Suprapubic skin (tissue), 4 donors: ENCODE measurements at regions not wholly inside any gene's neighbourhood (a gene's known extent, or its start where the extent isn't known, plus 50 kb on each side); places are given as distances from the start of the nearest gene placed in this dataset.
"Not testable (repeated sequence)": the region's sequence is repeated elsewhere in the genome, so short reads cannot be mapped to it uniquely, and the experiment has no call there.

Experiments used
- DNase-seq, 2 donors: peaks; one replicate each; pipeline ENCODE4 v3.0.0-alpha.2; 2019; ENCODE audit warnings: low spot score in 2 of 2
- H3K27ac ChIP-seq: fragments of 200-600 bp; sonication (generic); one replicate; pipeline ENCODE4 v1.5.1; 2019
- H3K27me3 ChIP-seq: fragments of 200-600 bp; sonication (generic); one replicate; pipeline ENCODE4 v1.5.1; 2019
- H3K36me3 ChIP-seq: fragments of 200-600 bp; sonication (generic); one replicate; pipeline ENCODE4 v1.5.1; 2019
- H3K4me1 ChIP-seq: fragments of 200-600 bp; sonication (generic); one replicate; pipeline ENCODE4 v1.5.1; 2019
- H3K4me3 ChIP-seq: fragments of 200-600 bp; sonication (generic); one replicate; pipeline ENCODE4 v1.5.1; 2019; ENCODE audit warnings: mild to moderate bottlenecking
- H3K9me3 ChIP-seq: fragments of 200-600 bp; sonication (generic); one replicate; pipeline ENCODE4 v1.5.1; 2019
- CTCF ChIP-seq, 2 donors: fragments of 200-600 bp in 1 of 2; fragments of 450-650 bp in 1 of 2; sonication (generic) in 1 of 2; IDR thresholded peaks; one replicate each; pipeline ENCODE4 v1.5.1; 2016 to 2019; ENCODE audit warnings: antibody characterized with exemption in 2 of 2, mild to moderate bottlenecking in 1 of 2, moderate library complexity in 1 of 2
- EP300 ChIP-seq: sonication (generic); formaldehyde crosslinking; IDR thresholded peaks from one replicate; pipeline ENCODE4 v1.6.1; 2017; ENCODE audit warnings: antibody characterized with exemption
- POLR2A ChIP-seq, 2 donors: fragments of 450-650 bp; IDR thresholded peaks; one replicate each; pipeline ENCODE4 v1.6.1; 2017; ENCODE audit warnings: antibody characterized with exemption in 2 of 2, mild to moderate bottlenecking in 2 of 2, moderate library complexity in 2 of 2
- POLR2AphosphoS5 ChIP-seq, 3 donors: sonication (generic); formaldehyde crosslinking; IDR thresholded peaks; one replicate each; pipeline ENCODE4 v1.6.1; 2017; ENCODE audit warnings: antibody characterized with exemption in 3 of 3
- WGBS: methylation state at CpG from one replicate; pipeline ENCODE4 v1.1.5; 2018; 5-methylcytosine and 5-hydroxymethylcytosine counted together

GRCh38 chr4:160717848-160718247, 1446.0 kb downstream of the FSTL5 start:
- H3K4me1 ChIP-seq = no peaks in the 10 kb centered on the region
- TF ChIP-seq POLR2AphosphoS5 (IDR thresholded peaks at IDR 0.05) (no peak), POLR2A (IDR thresholded peaks at IDR 0.05) (no peak), CTCF (IDR thresholded peaks at IDR 0.05) (no peak), EP300 (no peak)
- no peaks in the 10 kb centered on the region for H3K27me3 ChIP-seq
- no peaks in the 10 kb centered on the region for H3K36me3 ChIP-seq
- H3K9me3 ChIP-seq = no peaks in the 10 kb centered on the region
- H3K27ac ChIP-seq = no peak overlapping the region
- H3K4me3 ChIP-seq = no peak overlapping the region
- WGBS = 43% methylated on average over 2 of the region's 2 CpGs
- DNase-seq = no peak

GRCh38 chr4:160724063-160724462, 1439.7 kb downstream of the FSTL5 start:
- no peaks in the 10 kb centered on the region for H3K4me1 ChIP-seq

GRCh38 chr4:160745126-160745525, 1418.7 kb downstream of the FSTL5 start:
- Histone ChIP-seq H3K27ac (no peak overlapping the region), H3K4me1 (no peaks in the 10 kb centered on the region), H3K27me3 (no peaks in the 10 kb centered on the region), H3K4me3 (no peak overlapping the region), H3K9me3 (peaks cover 3% of the 10 kb centered on the region), H3K36me3 (no peaks in the 10 kb centered on the region)
- WGBS = 94% methylated on average over 1 of the region's 1 CpG
- no peak for DNase-seq
- TF ChIP-seq POLR2AphosphoS5 (IDR thresholded peaks at IDR 0.05) (no peak), POLR2A (IDR thresholded peaks at IDR 0.05) (no peak), EP300 (no peak), CTCF (IDR thresholded peaks at IDR 0.05) (no peak)

More at GRCh38 chr4:160724063-160724462, 1439.7 kb downstream of the FSTL5 start:
- Histone ChIP-seq H3K27me3 (no peaks in the 10 kb centered on the region), H3K36me3 (no peaks in the 10 kb centered on the region), H3K4me3 (no peak overlapping the region), H3K9me3 (no peaks in the 10 kb centered on the region), H3K27ac (no peak overlapping the region)
- DNase-seq = no peak
- TF ChIP-seq POLR2A (IDR thresholded peaks at IDR 0.05) = no peak
- TF ChIP-seq POLR2AphosphoS5 (IDR thresholded peaks at IDR 0.05) = no peak
- TF ChIP-seq EP300 = no peak
- no peak for TF ChIP-seq CTCF (IDR thresholded peaks at IDR 0.05)

- DNase-seq, H3K27ac ChIP-seq, H3K4me3 ChIP-seq, H3K9me3 ChIP-seq, H3K36me3 ChIP-seq, H3K4me1 ChIP-seq, H3K27me3 ChIP-seq: not testable (repeated sequence)
- no CpG with 5 or more reads among the region's 8 CpGs for WGBS
These were observed 1417.2 kb downstream of the FSTL5 start for GRCh38 chr4:160746585-160746984.

- TF ChIP-seq CTCF (IDR thresholded peaks at IDR 0.05) (no peak), POLR2AphosphoS5 (IDR thresholded peaks at IDR 0.05) (no peak), POLR2A (IDR thresholded peaks at IDR 0.05) (no peak), EP300 (no peak)
- H3K36me3 ChIP-seq = no peaks in the 10 kb centered on the region
- 89% methylated on average over 2 of the region's 2 CpGs for WGBS
- no peak overlapping the region for H3K27ac ChIP-seq
- no peaks in the 10 kb centered on the region for H3K4me1 ChIP-seq
- H3K4me3 ChIP-seq = no peak overlapping the region
- H3K9me3 ChIP-seq = no peaks in the 10 kb centered on the region
- no peaks in the 10 kb centered on the region for H3K27me3 ChIP-seq
- no peak for DNase-seq
These were observed 1391.1 kb downstream of the FSTL5 start for GRCh38 chr4:160772668-160773067.

GRCh38 chr4:160795216-160795615, 1368.6 kb downstream of the FSTL5 start:
- Histone ChIP-seq H3K4me1 (no peaks in the 10 kb centered on the region), H3K27ac (no peak overlapping the region), H3K9me3 (no peaks in the 10 kb centered on the region), H3K36me3 (no peaks in the 10 kb centered on the region), H3K27me3 (no peaks in the 10 kb centered on the region), H3K4me3 (no peak overlapping the region)
- DNase-seq = no peak
- TF ChIP-seq CTCF (IDR thresholded peaks at IDR 0.05) = no peak
- no peak for TF ChIP-seq POLR2AphosphoS5 (IDR thresholded peaks at IDR 0.05)
- TF ChIP-seq POLR2A (IDR thresholded peaks at IDR 0.05) = no peak
- no peak for TF ChIP-seq EP300
